OCI-LY1 (cell line): ENCODE measurements at regions not wholly inside any gene's neighbourhood (a gene's known extent, or its start where the extent isn't known, plus 50 kb on each side); places are given as distances from the start of the nearest gene placed in this dataset.

Experiments
- H2AFZ ChIP-seq: fragments of 200-600 bp; sonication (generic), shearing (Covaris generic); 2 replicates; pipeline ENCODE4 v1.6.0; 2014; ENCODE audit warnings: antibody characterized with exemption, mild to moderate bottlenecking, low read length
- H3F3A ChIP-seq: fragments of 200-600 bp; sonication (generic), shearing (Covaris generic); 2 replicates; pipeline ENCODE4 v1.6.0; 2014; ENCODE audit warnings: mild to moderate bottlenecking, antibody characterized with exemption, low read length, moderate library complexity; ENCODE audit not compliant: insufficient read depth
- H3K27ac ChIP-seq: fragments of 200-600 bp; sonication (generic); 2 replicates; pipeline ENCODE4 v1.5.1; 2014; ENCODE audit warnings: low read length, mixed run types, mild to moderate bottlenecking, low read depth; ENCODE audit not compliant: poor library complexity, severe bottlenecking
- H3K27me3 ChIP-seq: fragments of 200-600 bp; sonication (generic); 2 replicates; pipeline ENCODE4 v1.6.0; 2014; ENCODE audit warnings: antibody characterized with exemption, mild to moderate bottlenecking, low read length, moderate library complexity; ENCODE audit not compliant: insufficient read depth
- H3K36me3 ChIP-seq: fragments of 200-600 bp; sonication (generic); 2 replicates; pipeline ENCODE4 v1.6.1; 2014; ENCODE audit warnings: mild to moderate bottlenecking, antibody characterized with exemption, low read length, moderate library complexity, mixed read lengths; ENCODE audit not compliant: insufficient read depth
- H3K4me1 ChIP-seq: fragments of 200-600 bp; sonication (generic); 2 replicates; pipeline ENCODE4 v1.5.1; 2014; ENCODE audit warnings: mild to moderate bottlenecking, low read length, moderate library complexity; ENCODE audit not compliant: insufficient read depth, severe bottlenecking
- H3K4me2 ChIP-seq: fragments of 200-600 bp; sonication (generic), shearing (Covaris generic); 2 replicates; pipeline ENCODE4 v1.6.1; 2014; ENCODE audit warnings: low read length
- H3K4me3 ChIP-seq: fragments of 200-600 bp; sonication (generic); 2 replicates; pipeline ENCODE4 v1.5.1; 2014; ENCODE audit warnings: low read length, low read depth, mild to moderate bottlenecking, mixed read lengths; ENCODE audit not compliant: poor library complexity, severe bottlenecking
- H3K79me2 ChIP-seq: fragments of 200-600 bp; shearing (Covaris generic); 2 replicates; pipeline ENCODE4 v1.6.1; 2016; ENCODE audit warnings: mixed run types, low read length, mixed read lengths; ENCODE audit not compliant: insufficient read depth
- H3K9ac ChIP-seq: fragments of 200-600 bp; sonication (generic), shearing (Covaris generic); 2 replicates; pipeline ENCODE4 v1.6.1; 2014; ENCODE audit warnings: mild to moderate bottlenecking, low read length, mixed read lengths
- H3K9me2 ChIP-seq: fragments of 200-600 bp; sonication (generic), shearing (Covaris generic); 2 replicates; pipeline ENCODE4 v1.6.1; 2014; ENCODE audit warnings: low read depth, mild to moderate bottlenecking, low read length, mixed read lengths
- H3K9me3 ChIP-seq: fragments of 200-600 bp; shearing (Covaris generic); 2 replicates; pipeline ENCODE4 v1.6.1; 2014; ENCODE audit warnings: low read length, mixed read lengths
- H4K20me1 ChIP-seq: fragments of 200-600 bp; sonication (generic), shearing (Covaris generic); 2 replicates; pipeline ENCODE4 v1.6.0; 2016; ENCODE audit warnings: mild to moderate bottlenecking, low read length; ENCODE audit not compliant: insufficient read depth
- EZH2 ChIP-seq: fragments of 200-600 bp; sonication (generic), shearing (Covaris generic); IDR thresholded peaks from 2 replicates; pipeline ENCODE4 v1.8.0; 2017; ENCODE audit warnings: borderline replicate concordance, mixed run types, mild to moderate bottlenecking, antibody characterized with exemption, low read length, moderate library complexity, mixed read lengths
- TF ChIP-seq, protein P1 (sequence below): fragments of 200-600 bp; sonication (generic), shearing (Covaris generic); IDR thresholded peaks from 2 replicates; pipeline ENCODE4 v1.5.1; 2017; ENCODE audit warnings: mild to moderate bottlenecking, antibody characterized with exemption, low read length, moderate library complexity, mixed read lengths

DNA sequence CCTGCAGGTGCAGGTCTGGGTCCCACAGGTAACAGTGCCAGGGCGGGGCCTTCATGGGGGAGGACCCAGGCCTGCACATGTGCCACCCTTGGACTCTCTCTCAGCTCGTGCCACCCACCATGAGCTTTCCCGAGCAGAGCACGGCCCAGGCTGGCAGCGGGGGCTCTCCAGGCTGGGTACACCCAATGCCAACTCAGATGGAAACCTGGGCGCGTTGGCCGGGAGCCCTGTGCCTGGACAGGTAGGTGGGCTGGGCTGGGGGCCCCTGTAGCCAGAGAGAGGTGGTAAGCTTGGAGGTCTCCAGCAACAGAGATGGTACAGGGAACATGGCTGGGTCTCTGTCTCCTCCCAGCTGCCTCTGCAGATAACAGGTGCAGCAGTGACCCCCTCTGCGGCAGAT, 69.9 kb upstream of the ADARB2 start:
- no peaks in the 10 kb centered on the region for H3K4me1 ChIP-seq
- H3K4me3 ChIP-seq, result no peak overlapping the region
- no peaks in the 10 kb centered on the region for H4K20me1 ChIP-seq
- H3K36me3 ChIP-seq, result no peaks in the 10 kb centered on the region
- no peak overlapping the region for H2AFZ ChIP-seq
- no peaks in the 10 kb centered on the region for H3K79me2 ChIP-seq
- no peak overlapping the region for H3K27ac ChIP-seq
- TF ChIP-seq, protein P1, sequence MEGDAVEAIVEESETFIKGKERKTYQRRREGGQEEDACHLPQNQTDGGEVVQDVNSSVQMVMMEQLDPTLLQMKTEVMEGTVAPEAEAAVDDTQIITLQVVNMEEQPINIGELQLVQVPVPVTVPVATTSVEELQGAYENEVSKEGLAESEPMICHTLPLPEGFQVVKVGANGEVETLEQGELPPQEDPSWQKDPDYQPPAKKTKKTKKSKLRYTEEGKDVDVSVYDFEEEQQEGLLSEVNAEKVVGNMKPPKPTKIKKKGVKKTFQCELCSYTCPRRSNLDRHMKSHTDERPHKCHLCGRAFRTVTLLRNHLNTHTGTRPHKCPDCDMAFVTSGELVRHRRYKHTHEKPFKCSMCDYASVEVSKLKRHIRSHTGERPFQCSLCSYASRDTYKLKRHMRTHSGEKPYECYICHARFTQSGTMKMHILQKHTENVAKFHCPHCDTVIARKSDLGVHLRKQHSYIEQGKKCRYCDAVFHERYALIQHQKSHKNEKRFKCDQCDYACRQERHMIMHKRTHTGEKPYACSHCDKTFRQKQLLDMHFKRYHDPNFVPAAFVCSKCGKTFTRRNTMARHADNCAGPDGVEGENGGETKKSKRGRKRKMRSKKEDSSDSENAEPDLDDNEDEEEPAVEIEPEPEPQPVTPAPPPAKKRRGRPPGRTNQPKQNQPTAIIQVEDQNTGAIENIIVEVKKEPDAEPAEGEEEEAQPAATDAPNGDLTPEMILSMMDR, result no peak
- TF ChIP-seq EZH2, result no peak
- H3K4me2 ChIP-seq, result no peak overlapping the region
- H3K27me3 ChIP-seq, result no peaks in the 10 kb centered on the region
- H3F3A ChIP-seq, result no peaks in the 10 kb centered on the region
- H3K9me2 ChIP-seq, result no peaks in the 10 kb centered on the region
- H3K9me3 ChIP-seq, result no peaks in the 10 kb centered on the region
- no peak overlapping the region for H3K9ac ChIP-seq

DNA sequence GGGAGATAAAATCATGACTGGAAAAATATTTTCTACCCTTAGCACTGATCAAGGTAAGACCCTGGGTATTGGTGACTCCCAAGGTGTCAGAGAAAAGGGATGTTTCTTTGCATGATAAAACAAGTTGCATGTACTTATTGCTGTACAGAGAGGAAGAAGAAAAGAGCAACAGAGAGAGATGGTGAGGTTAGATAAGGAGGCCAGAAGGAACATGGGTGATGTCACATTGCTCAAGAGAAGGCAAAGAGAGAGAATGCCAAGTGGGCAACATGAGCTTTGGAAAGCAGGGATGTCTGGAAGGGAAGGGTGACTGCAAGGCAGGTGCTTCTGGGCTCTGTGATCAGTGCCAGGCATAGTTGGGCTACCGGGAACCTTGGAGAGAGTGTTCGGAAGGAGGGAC, 65.1 kb upstream of the ADARB2 start:
- Histone ChIP-seq H3K4me1 (no peaks in the 10 kb centered on the region), H2AFZ (no peak overlapping the region)

DNA sequence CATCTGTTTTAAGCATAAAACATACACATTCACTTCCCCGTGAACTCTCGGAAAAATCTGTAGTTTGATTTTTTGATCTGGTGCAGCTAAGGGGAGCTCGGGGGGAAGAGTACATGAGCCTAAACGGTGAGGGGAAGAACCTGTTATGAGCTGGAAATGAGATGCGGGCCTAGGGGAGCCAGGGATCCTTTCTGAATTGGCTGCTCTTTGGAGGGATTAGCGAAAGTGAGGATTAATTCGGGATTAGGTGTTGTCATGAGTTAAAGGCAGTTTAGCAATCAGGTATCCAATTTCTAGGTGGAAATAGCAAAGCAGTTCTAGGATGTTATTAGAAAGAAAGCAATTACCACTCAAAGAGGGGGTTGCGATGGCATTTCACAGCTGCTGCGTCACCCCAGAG, 51.1 kb upstream of the ADARB2 start:
- Histone ChIP-seq H3K9ac (no peak overlapping the region), H3K27me3 (no peaks in the 10 kb centered on the region), H3K4me3 (no peak overlapping the region), H3K36me3 (no peaks in the 10 kb centered on the region), H3K9me3 (no peaks in the 10 kb centered on the region), H3K4me1 (no peaks in the 10 kb centered on the region), H3K27ac (no peak overlapping the region), H2AFZ (no peak overlapping the region), H3K79me2 (no peaks in the 10 kb centered on the region), H3F3A (no peaks in the 10 kb centered on the region), H3K9me2 (no peaks in the 10 kb centered on the region), H4K20me1 (no peaks in the 10 kb centered on the region), H3K4me2 (no peak overlapping the region)
- TF ChIP-seq, protein P1, result no peak
- TF ChIP-seq EZH2, result no peak

More for the DNA sequence above, 65.1 kb upstream of the ADARB2 start:
- Histone ChIP-seq H3K4me2 (no peak overlapping the region), H4K20me1 (no peaks in the 10 kb centered on the region), H3K9me2 (no peaks in the 10 kb centered on the region), H3F3A (no peaks in the 10 kb centered on the region), H3K27ac (no peak overlapping the region), H3K79me2 (no peaks in the 10 kb centered on the region), H3K27me3 (no peaks in the 10 kb centered on the region), H3K36me3 (no peaks in the 10 kb centered on the region), H3K9ac (no peak overlapping the region), H3K9me3 (no peaks in the 10 kb centered on the region), H3K4me3 (no peak overlapping the region)
- TF ChIP-seq, protein P1, result no peak
- TF ChIP-seq EZH2, result no peak
